ENCODE measurements at regions not wholly inside any gene's neighbourhood (a gene's known extent, or its start where the extent isn't known, plus 50 kb on each side); places are given as distances from the start of the nearest gene placed in this dataset.

DNA sequence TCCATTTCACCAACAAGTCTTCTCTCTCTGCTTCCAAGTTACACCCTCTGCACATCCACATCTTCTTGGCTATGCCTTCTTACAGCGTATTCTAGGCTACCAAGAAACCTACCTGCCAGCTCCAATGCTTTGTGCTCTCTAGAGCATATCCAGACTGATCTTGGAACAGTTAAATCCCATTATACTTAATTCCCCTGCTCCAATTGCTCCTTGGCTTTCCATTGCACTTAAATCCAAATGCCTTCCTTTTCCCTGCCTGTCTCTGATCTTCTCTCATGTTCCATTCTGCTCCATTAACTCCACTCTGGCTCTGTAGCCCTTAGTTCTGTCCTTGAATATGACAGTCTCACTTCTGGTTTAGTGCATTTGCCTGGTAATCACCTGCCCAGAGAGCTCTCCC, 322.4 kb downstream of the LRRC70 start:
- TF ChIP-seq, protein P1, sequence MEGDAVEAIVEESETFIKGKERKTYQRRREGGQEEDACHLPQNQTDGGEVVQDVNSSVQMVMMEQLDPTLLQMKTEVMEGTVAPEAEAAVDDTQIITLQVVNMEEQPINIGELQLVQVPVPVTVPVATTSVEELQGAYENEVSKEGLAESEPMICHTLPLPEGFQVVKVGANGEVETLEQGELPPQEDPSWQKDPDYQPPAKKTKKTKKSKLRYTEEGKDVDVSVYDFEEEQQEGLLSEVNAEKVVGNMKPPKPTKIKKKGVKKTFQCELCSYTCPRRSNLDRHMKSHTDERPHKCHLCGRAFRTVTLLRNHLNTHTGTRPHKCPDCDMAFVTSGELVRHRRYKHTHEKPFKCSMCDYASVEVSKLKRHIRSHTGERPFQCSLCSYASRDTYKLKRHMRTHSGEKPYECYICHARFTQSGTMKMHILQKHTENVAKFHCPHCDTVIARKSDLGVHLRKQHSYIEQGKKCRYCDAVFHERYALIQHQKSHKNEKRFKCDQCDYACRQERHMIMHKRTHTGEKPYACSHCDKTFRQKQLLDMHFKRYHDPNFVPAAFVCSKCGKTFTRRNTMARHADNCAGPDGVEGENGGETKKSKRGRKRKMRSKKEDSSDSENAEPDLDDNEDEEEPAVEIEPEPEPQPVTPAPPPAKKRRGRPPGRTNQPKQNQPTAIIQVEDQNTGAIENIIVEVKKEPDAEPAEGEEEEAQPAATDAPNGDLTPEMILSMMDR (conservative IDR thresholded peaks at IDR 0.05; ENCODE audit: low read length) = no peak
- no peak for TF ChIP-seq EZH2phosphoT487 (IDR thresholded peaks at IDR 0.05; ENCODE audit: borderline replicate concordance, low read depth, low read length)
